Fibroblast of lung (primary cell): ENCODE measurements at regions not wholly inside any gene's neighbourhood (a gene's known extent, or its start where the extent isn't known, plus 50 kb on each side); places are given as distances from the start of the nearest gene placed in this dataset.

ENCODE experiments used
- DNase-seq, 2 donors: peaks; one replicate each; pipeline versions ENCODE4 v3.0.0 to v3.0.0-alpha.2; 2010; ENCODE audit warnings: low read depth in 2 of 2
- H2AFZ ChIP-seq: 2 replicates; pipeline ENCODE4 v1.5.1; 2012; ENCODE audit warnings: low read length, control low read depth, inconsistent platforms
- H3K27ac ChIP-seq: 2 replicates; pipeline ENCODE4 v1.5.1; 2011; ENCODE audit warnings: low read length, control low read depth; ENCODE audit not compliant: insufficient read depth
- H3K27me3 ChIP-seq: 2 replicates; pipeline ENCODE4 v1.5.1; 2011; ENCODE audit warnings: mild to moderate bottlenecking, low read length; ENCODE audit not compliant: control insufficient read depth, insufficient read depth
- H3K36me3 ChIP-seq: 2 replicates; pipeline ENCODE4 v1.5.1; 2011; ENCODE audit warnings: low read length; ENCODE audit not compliant: control insufficient read depth, insufficient read depth
- H3K4me1 ChIP-seq: 2 replicates; pipeline ENCODE4 v1.5.1; 2011; ENCODE audit warnings: low read length; ENCODE audit not compliant: control insufficient read depth, insufficient read depth; ENCODE audit errors: extremely low read depth
- H3K4me2 ChIP-seq: 2 replicates; pipeline ENCODE4 v1.5.1; 2011; ENCODE audit warnings: low read length, control low read depth; ENCODE audit not compliant: insufficient read depth; ENCODE audit errors: extremely low read depth
- H3K4me3 ChIP-seq, 4 experiments: fragments of 200-600 bp in 1 of 4; sonication (generic) in 1 of 4; replicated peaks in 1 of 4; 2 replicates each; pipeline ENCODE4 v1.5.1; 2011 to 2016; ENCODE audit warnings: low read length in 4 of 4, low read depth in 3 of 4, mild to moderate bottlenecking in 3 of 4, control low read depth in 2 of 4, inconsistent platforms in 1 of 4, mixed read lengths in 1 of 4; ENCODE audit not compliant: insufficient read depth in 1 of 4; ENCODE audit errors: control extremely low read depth in 1 of 4
- H3K79me2 ChIP-seq: 2 replicates; pipeline ENCODE4 v1.5.1; 2012; ENCODE audit warnings: mild to moderate bottlenecking, low read length, inconsistent platforms; ENCODE audit not compliant: control insufficient read depth, insufficient read depth
- H3K9ac ChIP-seq: 2 replicates; pipeline ENCODE4 v1.5.1; 2011; ENCODE audit warnings: mild to moderate bottlenecking, low read length, control low read depth; ENCODE audit not compliant: insufficient read depth
- H3K9me3 ChIP-seq: 2 replicates; pipeline ENCODE4 v1.5.1; 2012; ENCODE audit warnings: low read depth, low read length; ENCODE audit not compliant: control insufficient read depth, insufficient read depth
- H4K20me1 ChIP-seq: 2 replicates; pipeline ENCODE4 v1.5.1; 2011; ENCODE audit warnings: low read length; ENCODE audit not compliant: control insufficient read depth, insufficient read depth; ENCODE audit errors: extremely low read depth
- EZH2 ChIP-seq: IDR thresholded peaks from 2 replicates; pipeline ENCODE4 v1.5.1; 2012; ENCODE audit warnings: low read length, control low read depth, mild to moderate bottlenecking; ENCODE audit errors: missing control alignments
- TF ChIP-seq, protein P1 (sequence below), 2 donors: IDR thresholded peaks in 1 of 2; conservative IDR thresholded peaks in 1 of 2; 1 replicate in 1 of 2; 2 replicates in 1 of 2; pipeline ENCODE4 v1.5.1; 2011 to 2012; ENCODE audit warnings: low read length in 2 of 2, control low read depth in 1 of 2, inconsistent platforms in 1 of 2, low read depth in 1 of 2, mild to moderate bottlenecking in 1 of 2

DNA sequence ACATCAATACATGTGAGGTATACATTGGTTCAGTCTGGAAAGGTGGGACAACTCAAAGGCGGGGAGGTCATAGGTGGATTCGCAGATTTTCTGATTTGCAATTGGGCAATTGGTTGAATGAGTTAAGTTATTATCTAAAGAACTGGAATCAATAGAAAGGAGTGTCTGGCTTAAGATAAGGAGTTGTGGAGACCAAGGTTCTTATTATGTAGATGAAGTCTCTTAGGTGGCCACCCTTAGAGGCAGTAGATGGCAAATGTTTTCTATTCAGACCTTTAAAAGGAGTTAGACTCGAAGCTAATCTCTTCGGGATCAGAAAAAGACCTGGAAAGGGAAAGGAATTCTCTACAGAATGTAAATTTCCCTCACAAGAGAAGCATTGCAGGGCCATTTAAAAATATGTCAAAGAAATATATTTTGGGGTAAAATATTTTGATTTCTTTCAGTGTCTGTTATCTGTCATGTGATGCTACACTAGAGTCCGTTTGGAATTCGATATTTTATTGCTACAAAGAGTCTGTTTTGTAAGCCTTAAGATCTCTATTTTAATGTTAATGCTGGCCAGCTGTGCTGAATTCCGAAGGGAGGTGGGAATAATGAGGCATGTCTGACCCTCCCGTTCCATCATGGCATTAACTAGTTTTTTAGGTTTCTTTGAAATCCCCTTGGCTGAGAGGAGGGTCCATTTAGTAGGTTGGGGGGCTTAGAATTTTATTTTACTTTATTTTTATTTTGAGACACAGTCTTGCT lies 265.1 kb downstream of the PTPRU start:
- no peak overlapping the region for H3K4me3 ChIP-seq
- no peak overlapping the region for H3K9ac ChIP-seq
- no peak for DNase-seq
- no peaks in the 10 kb centered on the region for H3K79me2 ChIP-seq
- H3K27me3 ChIP-seq, result no peaks in the 10 kb centered on the region
- H3K36me3 ChIP-seq, result no peaks in the 10 kb centered on the region
- no peak overlapping the region for H3K4me2 ChIP-seq
- H3K4me1 ChIP-seq, result no peaks in the 10 kb centered on the region
- H3K27ac ChIP-seq, result no peak overlapping the region
- H2AFZ ChIP-seq, result no peak overlapping the region
- no peak for TF ChIP-seq EZH2
- TF ChIP-seq, protein P1, sequence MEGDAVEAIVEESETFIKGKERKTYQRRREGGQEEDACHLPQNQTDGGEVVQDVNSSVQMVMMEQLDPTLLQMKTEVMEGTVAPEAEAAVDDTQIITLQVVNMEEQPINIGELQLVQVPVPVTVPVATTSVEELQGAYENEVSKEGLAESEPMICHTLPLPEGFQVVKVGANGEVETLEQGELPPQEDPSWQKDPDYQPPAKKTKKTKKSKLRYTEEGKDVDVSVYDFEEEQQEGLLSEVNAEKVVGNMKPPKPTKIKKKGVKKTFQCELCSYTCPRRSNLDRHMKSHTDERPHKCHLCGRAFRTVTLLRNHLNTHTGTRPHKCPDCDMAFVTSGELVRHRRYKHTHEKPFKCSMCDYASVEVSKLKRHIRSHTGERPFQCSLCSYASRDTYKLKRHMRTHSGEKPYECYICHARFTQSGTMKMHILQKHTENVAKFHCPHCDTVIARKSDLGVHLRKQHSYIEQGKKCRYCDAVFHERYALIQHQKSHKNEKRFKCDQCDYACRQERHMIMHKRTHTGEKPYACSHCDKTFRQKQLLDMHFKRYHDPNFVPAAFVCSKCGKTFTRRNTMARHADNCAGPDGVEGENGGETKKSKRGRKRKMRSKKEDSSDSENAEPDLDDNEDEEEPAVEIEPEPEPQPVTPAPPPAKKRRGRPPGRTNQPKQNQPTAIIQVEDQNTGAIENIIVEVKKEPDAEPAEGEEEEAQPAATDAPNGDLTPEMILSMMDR (conservative IDR thresholded peaks at IDR 0.05 in 1 of 2, IDR thresholded peaks at IDR 0.05 in 1 of 2; ENCODE audit: low read depth in 1 of 2, low read length in 2 of 2), result no peak
- no peaks in the 10 kb centered on the region for H3K9me3 ChIP-seq
- H4K20me1 ChIP-seq, result no peaks in the 10 kb centered on the region

DNA sequence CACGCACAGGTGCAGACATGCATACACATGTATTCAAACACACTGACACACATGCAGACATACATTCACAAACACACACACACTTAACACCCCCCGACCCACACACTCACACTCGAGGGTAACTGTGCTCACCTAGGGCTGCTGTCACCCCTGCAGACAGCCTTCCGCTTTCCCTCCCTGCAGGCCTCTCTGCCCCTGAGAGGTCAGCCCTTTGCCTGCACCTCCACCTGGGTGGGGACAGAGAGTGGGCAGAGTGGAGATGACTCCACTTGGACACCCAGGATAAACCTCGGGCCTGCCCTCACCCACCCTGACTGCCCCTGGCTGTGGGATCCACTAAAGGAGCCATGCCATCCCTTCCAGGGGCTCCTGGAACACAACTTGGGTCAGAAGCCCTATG lies 264.3 kb downstream of the PTPRU start:
- H3K36me3 ChIP-seq, result no peaks in the 10 kb centered on the region
- no peak overlapping the region for H3K27ac ChIP-seq
- no peak overlapping the region for H3K4me3 ChIP-seq
- H2AFZ ChIP-seq, result no peak overlapping the region
- no peaks in the 10 kb centered on the region for H3K4me1 ChIP-seq
- no peaks in the 10 kb centered on the region for H4K20me1 ChIP-seq
- DNase-seq, result no peak
- no peak overlapping the region for H3K4me2 ChIP-seq
- H3K27me3 ChIP-seq, result no peaks in the 10 kb centered on the region
- no peak for TF ChIP-seq EZH2
- TF ChIP-seq, protein P1 (conservative IDR thresholded peaks at IDR 0.05 in 1 of 2, IDR thresholded peaks at IDR 0.05 in 1 of 2; ENCODE audit: low read depth in 1 of 2, low read length in 2 of 2), result no peak
- no peaks in the 10 kb centered on the region for H3K9me3 ChIP-seq
- H3K79me2 ChIP-seq, result no peaks in the 10 kb centered on the region
- no peak overlapping the region for H3K9ac ChIP-seq

DNA sequence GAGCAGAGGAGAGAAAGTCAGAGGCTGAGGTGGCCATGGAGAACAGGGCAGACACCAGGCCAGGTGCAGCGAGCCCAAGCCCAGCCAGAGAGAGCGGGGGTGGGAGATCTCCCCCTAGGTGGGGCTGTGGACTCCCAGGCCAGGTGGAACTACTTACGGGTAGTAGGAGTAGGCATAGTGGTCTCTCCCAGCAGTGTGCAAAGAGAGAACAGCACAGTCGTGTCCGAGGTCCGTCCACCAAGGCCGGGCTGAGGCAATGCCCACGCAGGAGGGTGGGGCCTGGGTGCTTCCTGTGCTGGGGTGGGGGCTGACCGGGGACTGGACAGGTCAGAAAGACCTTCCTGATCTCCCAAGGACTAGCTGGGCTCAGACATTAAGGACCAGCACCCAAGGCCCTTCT lies 263.7 kb downstream of the PTPRU start:
- Histone ChIP-seq H4K20me1 (no peaks in the 10 kb centered on the region), H3K9ac (no peak overlapping the region), H2AFZ (no peak overlapping the region), H3K4me2 (no peak overlapping the region), H3K79me2 (no peaks in the 10 kb centered on the region), H3K4me1 (no peaks in the 10 kb centered on the region), H3K36me3 (no peaks in the 10 kb centered on the region), H3K27me3 (no peaks in the 10 kb centered on the region), H3K27ac (no peak overlapping the region), H3K9me3 (no peaks in the 10 kb centered on the region), H3K4me3 (no peak overlapping the region)
- DNase-seq, result no peak
- TF ChIP-seq, protein P1 (conservative IDR thresholded peaks at IDR 0.05 in 1 of 2, IDR thresholded peaks at IDR 0.05 in 1 of 2; ENCODE audit: low read depth in 1 of 2, low read length in 2 of 2), result no peak
- TF ChIP-seq EZH2, result no peak
